Sciatic nerve (tissue), 2 donors: ENCODE measurements at regions not wholly inside any gene's neighbourhood (a gene's known extent, or its start where the extent isn't known, plus 50 kb on each side); places are given as distances from the start of the nearest gene placed in this dataset.

Experiments
- ATAC-seq: fragments of 200-7000 bp; cut with Tn5 transposase; one replicate; pipeline ENCODE4 v1.9.1; 2020; ENCODE audit warnings: mild to moderate bottlenecking, moderate library complexity
- DNase-seq: peaks from one replicate; pipeline ENCODE4 v3.0.0-alpha.2; 2020; ENCODE audit warnings: low spot score
- intact Hi-C: fragments of 100-400 bp; cut with DNase I; formaldehyde crosslinking; loops from one replicate; pipeline ENCODE4 v1.14.2; 2022
- donor health status: DM: no; HTN: no; CAD: no.
- donor health status: DM: no; HTN: no; CAD: no.

DNA sequence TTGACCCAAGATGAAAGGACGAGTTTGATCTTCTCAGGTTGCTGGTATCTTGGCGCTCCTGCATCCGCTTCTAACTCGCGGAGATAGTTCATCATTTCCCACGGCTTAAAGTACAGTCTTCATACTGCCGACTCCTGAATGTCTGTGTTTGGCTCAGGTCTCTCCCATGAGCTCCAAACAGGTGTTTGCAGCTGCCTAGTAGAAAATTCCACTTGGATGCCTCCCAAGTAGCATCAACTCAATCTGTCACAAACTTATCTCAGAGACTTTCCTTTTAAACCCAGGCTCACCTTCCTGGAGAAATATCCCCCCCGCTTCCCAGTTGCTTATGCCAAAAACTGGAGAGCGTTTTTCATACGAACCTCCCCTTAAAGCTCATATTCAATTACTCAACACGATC, 986.5 kb downstream of the TBC1D22A start:
- intact Hi-C loops, result no loop called here
- ATAC-seq, result no peak
- no peak for DNase-seq

DNA sequence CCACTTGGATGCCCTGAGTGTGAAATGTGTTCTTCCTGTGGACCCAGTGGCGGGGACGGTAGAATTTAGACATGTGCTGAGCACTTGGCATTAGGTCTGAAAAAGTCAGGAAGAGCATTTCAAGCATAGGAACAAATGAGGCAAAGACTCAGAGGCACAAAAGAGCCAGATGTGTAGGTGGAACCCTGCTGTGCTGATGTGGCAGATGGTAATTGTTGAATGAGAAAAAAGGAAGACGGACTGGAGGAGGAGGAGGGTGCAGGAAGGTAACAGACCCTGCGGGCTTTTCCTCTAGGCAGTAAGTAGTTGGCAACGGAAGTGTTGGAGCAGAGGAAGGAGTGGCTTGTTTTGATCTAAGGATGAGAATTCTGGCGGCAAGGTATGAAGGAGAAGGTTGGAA, 985.8 kb downstream of the TBC1D22A start:
- no peak for ATAC-seq
- no peak for DNase-seq
- intact Hi-C loops, result no loop called here

DNA sequence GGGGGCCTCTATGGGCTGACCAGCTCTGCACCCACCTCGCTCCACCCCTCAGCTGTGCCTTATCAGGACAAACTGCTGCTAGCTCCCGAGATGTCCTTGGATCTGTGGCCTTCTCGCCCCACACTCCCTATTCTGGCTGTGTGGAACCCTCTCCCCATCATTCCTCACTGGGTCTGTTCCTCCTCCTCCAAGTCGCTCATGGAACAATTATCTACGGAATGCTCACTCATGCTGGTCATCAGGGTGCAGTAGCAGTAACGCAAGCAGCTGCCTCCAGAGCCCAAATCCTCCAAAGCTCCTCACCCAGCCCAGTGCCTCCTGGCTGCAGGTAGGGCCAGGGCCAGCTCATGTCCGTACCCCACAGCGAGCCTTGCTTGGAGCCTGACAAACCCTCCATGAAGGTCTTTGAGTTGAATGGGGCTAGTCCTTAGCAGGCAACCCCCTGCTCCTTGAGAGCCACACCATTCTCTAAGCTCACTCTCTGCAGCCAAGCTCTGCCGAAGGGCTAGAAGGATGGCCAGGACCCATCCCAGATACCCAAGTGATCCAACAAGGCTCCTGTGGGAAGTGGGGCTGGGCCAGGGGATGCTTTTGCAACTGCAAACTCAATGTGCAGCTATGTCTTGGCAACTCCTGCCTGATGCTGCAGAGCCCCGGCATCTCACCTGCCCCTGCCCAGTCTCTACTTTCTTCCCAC, 977.8 kb downstream of the TBC1D22A start:
- intact Hi-C loops, result no loop called here
- no peak for DNase-seq
- ATAC-seq, result no peak

DNA sequence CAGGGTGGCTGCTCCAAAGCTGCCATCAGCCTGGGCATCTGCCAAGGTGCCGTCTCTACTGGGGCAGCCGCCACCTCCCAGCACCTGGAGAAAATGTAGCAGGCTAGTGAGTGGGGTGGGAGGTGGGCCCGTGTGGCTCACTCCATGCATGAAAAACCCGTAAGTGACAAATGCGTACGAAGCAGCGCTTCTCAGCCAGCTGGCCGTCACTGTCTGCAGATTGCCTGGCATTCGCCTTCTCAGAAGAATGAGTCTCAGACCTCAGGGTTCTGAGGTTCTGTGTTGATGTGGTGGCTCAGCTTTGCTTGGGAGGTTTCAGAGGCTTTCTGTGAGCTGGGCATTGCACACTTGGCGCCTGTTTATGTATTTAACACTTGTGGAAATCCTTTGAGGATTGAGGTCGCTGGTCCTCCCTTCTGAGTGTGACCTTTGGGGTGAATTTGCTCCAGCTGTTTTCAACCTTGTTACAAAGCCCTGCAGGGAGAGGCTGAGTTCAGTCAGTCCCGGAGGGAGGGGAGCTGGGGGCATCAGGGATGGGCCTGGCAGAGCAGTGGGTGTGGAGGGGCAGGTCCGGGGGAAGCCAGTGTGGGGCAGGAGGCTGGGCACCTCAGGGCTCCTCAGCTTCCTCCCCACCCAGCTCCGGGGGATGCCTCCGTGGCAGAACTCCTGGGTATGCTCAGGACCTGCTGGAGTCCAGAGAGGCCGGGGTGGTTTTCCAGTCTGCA, 977.0 kb downstream of the TBC1D22A start:
- no peak for DNase-seq
- ATAC-seq, result no peak
- intact Hi-C loops, result no loop called here

DNA sequence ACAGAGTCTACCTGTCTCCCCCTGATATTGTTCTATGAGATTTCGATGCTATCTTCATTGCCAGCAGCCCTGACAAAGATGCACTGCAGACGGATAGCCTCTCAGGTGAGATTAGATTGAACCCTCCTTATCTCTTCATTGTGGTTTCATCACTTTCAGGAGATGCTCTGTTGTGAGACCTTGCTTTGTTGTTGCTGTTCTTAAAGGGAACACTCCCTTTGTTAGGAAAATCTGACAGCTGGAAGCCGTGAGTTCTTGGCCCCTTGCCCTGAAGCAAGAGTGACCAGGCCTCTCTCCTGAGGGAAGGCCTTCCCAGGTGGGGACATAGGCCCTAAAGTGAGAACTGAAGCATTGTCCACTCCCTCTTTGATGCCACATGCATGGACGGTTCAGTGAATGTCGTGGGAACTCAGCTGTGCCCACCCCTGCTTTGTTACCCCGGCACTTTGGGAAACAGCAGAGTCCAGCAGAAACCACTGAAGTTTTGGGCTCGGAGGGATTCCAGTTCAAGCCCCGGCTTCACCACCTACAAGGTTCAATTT, 976.1 kb downstream of the TBC1D22A start:
- ATAC-seq (no peak), DNase-seq (no peak)
- intact Hi-C loops, result no loop called here

DNA sequence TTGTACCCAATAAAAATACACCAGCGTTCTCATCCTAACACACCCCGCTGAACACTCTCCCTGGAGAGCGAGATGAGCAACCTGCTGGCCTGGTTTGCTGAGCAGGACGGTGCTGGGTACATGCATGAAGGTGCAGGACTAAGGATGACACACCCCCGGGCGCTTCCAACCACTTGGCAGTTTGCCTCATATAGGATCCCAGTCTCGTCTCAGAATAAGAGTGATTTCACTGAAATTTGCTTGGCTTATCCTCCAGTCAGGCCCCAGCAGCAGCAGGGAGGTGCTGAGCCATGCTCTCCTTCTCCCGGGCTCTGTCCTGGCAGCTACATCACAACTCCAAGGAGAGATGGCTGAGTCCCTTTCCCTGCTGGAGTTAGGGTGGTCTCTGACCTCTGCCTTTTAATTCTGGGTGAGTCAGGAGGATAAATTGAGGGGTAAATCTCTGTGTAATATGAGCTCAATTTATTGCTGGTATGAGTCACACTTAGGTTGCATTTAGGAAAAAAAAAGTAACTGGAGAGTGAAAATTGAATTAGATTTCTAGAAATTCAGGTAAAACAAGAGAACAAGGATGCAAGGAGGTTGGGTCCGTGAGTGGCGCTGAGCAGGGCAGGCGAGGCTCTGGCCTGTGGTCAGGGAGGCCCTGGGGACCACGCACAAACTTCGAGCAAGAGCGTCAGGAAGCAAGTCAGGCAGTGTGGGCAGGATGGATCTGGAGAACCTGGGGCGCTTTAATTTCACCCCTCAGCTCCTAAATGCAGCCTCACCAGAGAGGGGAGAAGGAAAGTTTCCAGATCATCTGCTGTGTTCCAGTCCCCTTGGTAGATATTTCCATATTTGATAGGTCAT, 974.0 kb downstream of the TBC1D22A start:
- no peak for DNase-seq
- no peak for ATAC-seq
- intact Hi-C loops, result no loop called here

DNA sequence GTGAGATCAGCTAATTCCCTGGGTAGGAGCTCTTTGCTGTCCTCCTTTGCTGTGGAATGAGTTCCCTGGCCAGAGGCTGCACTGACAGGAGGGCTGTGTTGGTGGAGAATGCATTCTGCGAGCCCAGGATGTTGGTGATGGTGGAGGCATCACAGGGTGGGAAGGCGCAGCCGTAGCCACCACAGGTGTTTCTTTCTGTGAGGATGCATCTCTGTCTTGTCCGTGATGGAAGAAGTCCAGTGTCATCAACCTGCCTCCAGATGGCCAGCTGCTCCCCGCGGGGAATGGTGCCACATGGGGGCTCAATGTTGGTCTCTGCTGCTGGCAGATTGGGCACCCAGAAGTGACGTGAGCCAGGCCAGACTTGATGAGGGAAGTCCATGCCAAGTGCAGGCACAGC, 972.1 kb downstream of the TBC1D22A start:
- DNase-seq (no peak), ATAC-seq (no peak)
- intact Hi-C loops, result no loop called here

DNA sequence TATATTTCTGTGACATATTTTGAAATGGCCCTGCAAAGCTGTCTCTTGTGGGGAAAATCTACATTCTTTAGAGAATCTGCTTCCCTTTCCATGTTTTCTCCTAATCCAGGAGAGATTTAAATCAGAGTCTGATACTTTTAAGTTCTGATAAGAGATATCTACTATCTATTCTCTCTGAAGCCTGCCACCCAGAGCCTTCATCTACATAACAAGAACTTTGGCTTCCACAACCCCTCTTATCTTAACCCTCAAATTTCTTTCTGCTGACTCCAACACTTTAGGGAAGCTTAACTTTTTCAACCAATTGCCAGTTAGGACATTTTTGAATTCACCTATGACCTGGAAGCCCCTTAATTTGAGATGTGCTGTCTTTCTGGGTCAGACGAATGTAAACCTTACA, 965.2 kb downstream of the TBC1D22A start:
- intact Hi-C loops, result no loop called here
- no peak for ATAC-seq
- DNase-seq, result no peak

DNA sequence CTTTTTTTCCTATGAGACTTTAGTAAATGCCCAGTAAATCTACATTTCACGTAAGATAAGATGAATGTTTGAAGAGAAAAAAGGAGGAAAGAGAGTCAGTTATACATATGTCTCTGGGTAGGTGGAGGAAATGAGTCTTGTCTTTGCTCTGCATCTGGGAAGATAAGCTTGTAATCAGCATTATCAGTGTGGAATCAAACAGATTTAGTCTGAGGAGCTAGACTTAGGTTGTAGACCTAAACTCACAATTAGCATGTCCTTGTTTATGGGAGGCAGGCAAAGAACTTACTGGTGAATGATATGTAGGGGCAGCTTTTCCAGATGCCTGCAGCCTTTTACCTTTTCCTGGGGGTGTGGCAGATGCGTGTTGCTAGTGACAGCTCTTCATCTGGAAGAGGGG, 962.3 kb downstream of the TBC1D22A start:
- intact Hi-C loops, result no loop called here
- DNase-seq, result no peak
- no peak for ATAC-seq

DNA sequence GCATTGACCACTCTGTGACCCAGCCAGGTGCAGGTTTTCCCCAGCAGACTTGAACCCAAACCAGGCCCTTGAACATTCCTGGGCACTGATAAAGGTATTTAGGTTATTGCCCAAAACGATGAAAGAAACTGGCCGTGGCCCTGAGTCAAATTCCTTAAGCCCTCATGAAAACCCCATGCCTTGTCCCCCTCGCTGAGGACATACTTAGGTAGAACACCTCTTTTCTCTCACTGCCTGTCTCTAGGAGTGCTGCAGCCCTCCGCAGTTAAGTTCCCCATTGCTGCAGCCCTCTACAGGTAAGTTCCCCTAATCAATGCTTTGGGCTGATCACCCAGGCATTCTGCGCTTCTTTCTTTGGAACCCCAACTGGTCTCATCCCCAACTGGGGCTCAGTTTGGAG, 961.6 kb downstream of the TBC1D22A start:
- no peak for ATAC-seq
- no peak for DNase-seq
- intact Hi-C loops, result no loop called here

DNA sequence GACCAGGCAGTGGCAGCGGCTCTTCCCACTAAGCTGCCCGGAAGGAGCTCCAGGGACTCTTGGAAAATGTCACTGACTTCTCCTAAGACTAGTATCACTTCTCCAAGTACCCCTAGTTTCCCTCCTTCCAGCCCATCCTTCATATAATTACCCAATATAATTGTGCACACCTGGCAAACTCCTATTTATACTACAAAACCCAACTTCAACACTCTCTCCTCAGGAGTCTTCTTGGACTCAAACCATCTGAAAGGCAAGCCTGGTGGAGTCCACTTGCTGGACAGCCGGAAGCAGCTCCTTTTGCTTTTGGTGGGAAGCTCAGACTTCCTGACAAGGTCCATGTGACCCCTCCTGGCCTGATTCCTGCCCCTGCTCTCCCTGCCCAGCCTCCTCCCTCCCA, 955.9 kb downstream of the TBC1D22A start:
- DNase-seq, result no peak
- intact Hi-C loops, result no loop called here
- ATAC-seq, result no peak

DNA sequence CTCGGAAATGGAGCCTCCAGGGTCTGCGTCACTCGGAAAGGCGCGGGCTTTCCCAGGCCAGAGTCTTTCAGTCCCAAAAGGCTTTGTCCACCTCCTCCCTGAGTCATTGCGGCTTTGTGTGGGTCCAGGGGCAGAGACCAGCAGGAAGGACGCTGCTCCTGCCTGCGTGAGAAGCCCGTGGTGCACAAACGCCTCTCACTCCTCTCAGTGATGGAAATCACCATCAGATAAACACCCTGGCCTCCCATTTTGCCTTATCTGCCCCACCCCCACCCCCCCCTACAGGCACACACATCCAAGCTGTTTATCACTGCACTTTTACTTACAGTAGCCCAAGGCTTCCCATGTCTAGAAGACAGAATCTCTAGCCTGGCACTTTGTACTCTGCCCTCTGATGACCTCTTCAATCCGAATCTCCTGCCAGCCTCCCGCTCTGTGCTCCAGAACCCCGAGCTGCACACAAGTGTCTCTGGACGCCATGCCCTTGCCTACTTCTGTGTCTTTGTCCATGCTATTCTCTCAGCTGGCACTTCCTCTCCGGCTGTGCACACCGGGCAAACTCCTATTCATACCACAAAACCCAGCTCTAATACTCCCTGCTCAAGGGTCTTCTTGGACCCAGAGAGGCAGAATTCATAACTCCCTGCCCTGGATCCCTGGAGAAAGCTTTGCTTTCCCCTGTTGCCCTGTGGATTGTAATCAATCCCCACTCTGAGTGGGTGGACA, 954.6 kb downstream of the TBC1D22A start:
- intact Hi-C loops, result no loop called here
- ATAC-seq (no peak), DNase-seq (no peak)

DNA sequence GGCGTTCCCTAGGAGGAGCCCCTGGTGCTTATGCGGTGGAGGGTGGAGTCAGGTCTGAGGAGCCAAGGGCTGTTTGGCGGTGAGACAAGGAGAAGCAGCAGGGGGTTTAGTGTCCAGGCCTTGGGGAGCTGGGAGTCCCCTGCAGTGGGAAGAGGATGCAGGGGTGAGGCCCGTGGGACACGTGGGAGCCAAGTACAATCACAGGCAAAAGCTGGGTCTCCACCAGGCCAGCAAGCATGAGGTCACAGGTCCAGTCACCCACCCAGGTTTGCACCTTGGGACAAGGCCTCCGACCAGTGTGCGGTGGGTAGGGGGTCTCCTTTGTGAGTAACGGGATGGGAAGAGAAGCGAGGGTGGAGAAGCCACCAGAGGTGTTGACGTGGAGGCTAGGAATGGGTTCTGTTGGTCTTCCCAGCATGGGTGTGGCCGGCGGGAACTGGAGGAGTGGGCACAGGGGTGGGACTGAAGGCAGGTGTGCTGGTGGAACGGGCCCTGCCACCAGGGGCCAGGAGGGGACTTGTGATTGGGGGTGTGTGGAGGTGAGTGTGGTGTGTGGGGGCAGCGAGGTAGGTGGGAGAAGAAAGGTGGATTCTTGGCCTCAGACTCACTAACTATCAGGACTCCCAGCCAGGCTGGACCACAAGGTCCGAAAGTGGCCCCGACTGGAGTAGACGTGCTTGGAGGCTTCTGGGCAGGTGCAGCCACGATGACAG, 953.6 kb downstream of the TBC1D22A start:
- ATAC-seq (no peak), DNase-seq (no peak)
- intact Hi-C loops, result no loop called here

DNA sequence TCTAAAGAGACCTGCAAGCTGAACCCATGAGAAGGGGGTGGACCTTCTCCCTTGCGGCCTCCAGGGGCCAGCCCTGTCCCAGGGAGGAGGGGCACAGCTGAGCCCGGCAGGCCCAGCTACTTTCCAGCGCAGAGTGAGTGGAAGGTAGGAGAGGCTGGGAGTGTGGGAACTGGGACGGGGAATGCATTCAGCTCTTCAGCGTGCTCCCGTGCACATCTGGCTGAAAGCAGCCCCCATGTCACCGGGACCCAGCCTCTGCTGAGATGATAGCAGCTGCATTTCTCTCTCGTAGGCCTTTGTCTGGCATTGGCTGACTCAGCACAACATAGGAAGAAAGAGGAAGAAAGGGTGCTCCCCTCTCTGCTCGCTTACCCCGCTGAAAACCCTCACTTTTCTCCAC, 951.5 kb downstream of the TBC1D22A start:
- intact Hi-C loops, result no loop called here
- no peak for DNase-seq

DNA sequence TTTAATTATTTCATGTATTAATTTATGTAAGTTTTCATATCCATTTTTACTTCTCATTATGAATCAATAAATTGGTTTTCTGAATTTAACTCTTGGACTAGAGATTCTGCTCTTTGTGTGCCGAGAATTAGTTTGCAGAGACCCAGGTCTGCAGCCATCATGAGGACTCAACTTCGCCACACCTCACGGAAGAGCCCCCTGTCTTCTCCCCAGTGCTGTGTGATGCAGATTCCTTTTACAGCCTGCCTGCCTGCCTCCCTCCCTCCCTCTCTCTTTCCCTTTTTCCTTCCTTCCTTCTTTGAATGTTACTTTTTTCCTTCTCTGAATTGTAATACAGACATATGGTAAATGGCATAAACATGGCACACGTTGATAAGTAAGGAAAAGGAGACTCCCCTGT, 947.7 kb downstream of the TBC1D22A start:
- no peak for ATAC-seq
- no peak for DNase-seq
- intact Hi-C loops, result no loop called here

More for the DNA sequence above, 951.5 kb downstream of the TBC1D22A start:
- ATAC-seq, result no peak

DNA sequence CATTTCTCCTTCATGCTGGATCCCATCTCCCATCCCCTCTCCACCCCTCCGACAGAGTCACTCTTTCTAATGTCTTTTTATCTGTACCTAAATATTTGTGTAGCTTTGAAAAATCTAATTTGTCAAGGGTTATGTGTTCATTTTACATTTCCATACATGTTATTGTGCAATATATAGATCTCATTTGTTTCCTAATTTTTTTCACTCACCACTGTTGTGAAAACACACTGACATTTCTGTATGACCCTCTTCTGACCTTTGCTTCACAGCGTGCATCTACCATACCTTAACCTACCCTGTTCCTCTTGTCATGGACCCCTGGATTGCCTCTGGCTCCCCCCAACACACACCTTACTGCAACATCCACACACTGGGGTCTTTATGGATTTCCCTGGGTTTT, 942.9 kb downstream of the TBC1D22A start:
- intact Hi-C loops, result no loop called here
- ATAC-seq, result no peak
- DNase-seq, result no peak

DNA sequence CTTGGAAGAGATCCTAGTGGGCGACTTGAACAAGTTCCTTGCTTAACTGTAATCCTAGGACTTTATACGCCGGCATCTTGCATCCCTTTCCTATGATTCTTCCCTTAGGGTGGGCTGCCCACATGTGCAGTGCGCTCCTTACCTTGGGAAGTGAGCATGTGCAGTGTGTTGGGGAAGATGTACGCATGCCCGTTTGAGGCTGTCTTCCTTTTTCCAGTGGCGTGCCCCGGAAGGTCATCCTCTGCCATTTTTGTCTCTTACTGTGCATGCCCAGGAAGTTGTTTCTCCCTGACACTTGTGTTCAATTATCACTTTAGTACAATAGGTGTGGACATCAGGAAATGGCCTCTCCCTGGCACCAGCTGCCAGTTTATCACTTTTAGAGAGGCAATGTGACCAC, 936.5 kb downstream of the TBC1D22A start:
- DNase-seq (no peak), ATAC-seq (no peak)
- intact Hi-C loops, result no loop called here

DNA sequence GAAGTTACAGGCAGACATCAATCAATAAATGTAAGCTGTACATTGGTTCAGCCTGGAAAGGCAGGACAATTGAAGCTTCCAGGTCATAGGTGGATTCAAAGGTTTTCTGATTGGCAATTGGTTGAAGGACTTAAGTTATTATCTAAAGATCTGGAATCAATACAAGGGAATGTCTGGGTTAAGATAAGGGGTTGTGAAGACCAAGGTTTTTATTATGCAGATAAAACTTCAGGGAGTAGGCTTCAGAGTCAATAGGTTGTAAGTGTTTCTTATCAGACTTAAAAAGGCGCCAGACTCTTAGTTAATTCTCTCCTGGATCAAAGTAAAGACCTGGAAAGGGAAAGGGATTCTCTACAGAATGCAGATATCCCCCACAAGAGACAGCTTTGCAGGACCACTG, 935.4 kb downstream of the TBC1D22A start:
- intact Hi-C loops, result no loop called here
- ATAC-seq (no peak), DNase-seq (no peak)

DNA sequence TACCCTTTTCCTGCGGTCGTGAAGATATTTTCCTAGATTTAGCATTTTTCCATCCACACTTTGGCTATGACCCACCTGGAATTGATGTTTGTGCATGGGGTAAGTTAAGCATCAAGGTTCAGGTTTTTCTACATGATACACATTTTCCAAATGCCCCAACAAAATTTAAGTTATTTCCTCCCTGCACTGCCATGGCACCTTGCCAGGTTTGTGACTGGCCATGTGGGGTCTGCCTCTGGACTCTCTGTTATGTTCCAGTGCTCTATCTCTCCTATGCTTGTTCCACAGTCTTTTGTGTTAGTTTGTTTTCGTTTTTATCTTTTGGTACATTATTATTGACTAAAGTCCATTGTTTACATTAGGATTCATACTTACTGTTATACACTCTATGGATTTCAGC, 934.3 kb downstream of the TBC1D22A start:
- ATAC-seq (no peak), DNase-seq (no peak)
- intact Hi-C loops, result no loop called here
